GM23248 (cell line): ENCODE measurements at regions not wholly inside any gene's neighbourhood (a gene's known extent, or its start where the extent isn't known, plus 50 kb on each side); places are given as distances from the start of the nearest gene placed in this dataset.

Source experiments
- DNase-seq: peaks from one replicate; pipeline ENCODE4 v3.0.0-alpha.2; 2015
- H2AFZ ChIP-seq: fragments of 200-600 bp; sonication (generic); 2 replicates; pipeline ENCODE4 v1.6.1; 2016; ENCODE audit warnings: antibody characterized with exemption
- H3F3A ChIP-seq: fragments of 200-600 bp; sonication (generic); 2 replicates; pipeline ENCODE4 v1.6.1; 2016; ENCODE audit warnings: mild to moderate bottlenecking, antibody characterized with exemption, mixed run types; ENCODE audit not compliant: insufficient read depth
- H3K27ac ChIP-seq: fragments of 200-600 bp; sonication (generic); 2 replicates; pipeline ENCODE4 v1.5.1; 2016; ENCODE audit warnings: mild to moderate bottlenecking
- H3K27me3 ChIP-seq: fragments of 200-600 bp; sonication (generic); replicated peaks from 2 replicates; pipeline ENCODE4 v1.6.1; 2016; ENCODE audit warnings: mild to moderate bottlenecking; ENCODE audit not compliant: insufficient read depth
- H3K36me3 ChIP-seq: fragments of 200-600 bp; sonication (generic); 2 replicates; pipeline ENCODE4 v1.6.1; 2016; ENCODE audit warnings: low read depth, mild to moderate bottlenecking
- H3K4me1 ChIP-seq: fragments of 200-600 bp; sonication (generic); 2 replicates; pipeline ENCODE4 v1.6.1; 2016; ENCODE audit warnings: mild to moderate bottlenecking; ENCODE audit not compliant: insufficient read depth
- H3K4me2 ChIP-seq: fragments of 200-600 bp; sonication (generic); one replicate; pipeline ENCODE4 v1.6.1; 2016; ENCODE audit warnings: mild to moderate bottlenecking; ENCODE audit not compliant: unreplicated experiment
- H3K4me3 ChIP-seq: fragments of 200-600 bp; sonication (generic); 2 replicates; pipeline ENCODE4 v1.5.1; 2016; ENCODE audit warnings: mild to moderate bottlenecking
- H3K79me2 ChIP-seq: fragments of 200-600 bp; sonication (generic); 2 replicates; pipeline ENCODE4 v1.6.1; 2016; ENCODE audit warnings: mild to moderate bottlenecking; ENCODE audit not compliant: insufficient read depth
- H3K9ac ChIP-seq: fragments of 200-600 bp; sonication (generic); 2 replicates; pipeline ENCODE4 v1.6.1; 2016; ENCODE audit warnings: mild to moderate bottlenecking
- H3K9me2 ChIP-seq: fragments of 200-600 bp; sonication (generic); 2 replicates; pipeline ENCODE4 v1.6.1; 2016; ENCODE audit warnings: mixed run types, mild to moderate bottlenecking, moderate library complexity; ENCODE audit not compliant: insufficient read depth
- H3K9me3 ChIP-seq: fragments of 200-600 bp; sonication (generic); one replicate; pipeline ENCODE4 v1.6.1; 2017; ENCODE audit warnings: low read depth
- H4K20me1 ChIP-seq: fragments of 200-600 bp; sonication (generic); 2 replicates; pipeline ENCODE4 v1.6.0; 2016; ENCODE audit not compliant: insufficient read depth
- EZH2 ChIP-seq: fragments of 200-600 bp; sonication (generic); IDR thresholded peaks from 2 replicates; pipeline ENCODE4 v1.6.1; 2018; ENCODE audit warnings: antibody characterized with exemption, mild to moderate bottlenecking; ENCODE audit not compliant: insufficient read depth, poor library complexity, severe bottlenecking
- EZH2phosphoT487 ChIP-seq: fragments of 200-600 bp; sonication (generic); IDR thresholded peaks from 2 replicates; pipeline ENCODE4 v1.6.1; 2018; ENCODE audit warnings: antibody characterized with exemption, moderate library complexity, mild to moderate bottlenecking, low read depth; ENCODE audit not compliant: insufficient read depth
- WGBS, 2 experiments: methylation state at CpG; one replicate each; pipeline ENCODE4 v1.1.6; 2015 to 2017; ENCODE audit warnings: low lambda C conversion rate in 2 of 2, low coverage in 1 of 2; ENCODE audit errors: missing lambda C conversion rate in 2 of 2; 5-methylcytosine and 5-hydroxymethylcytosine counted together
- in situ Hi-C: fragments of 300-500 bp; cut with MboI; formaldehyde crosslinking; loops from 2 replicates; pipeline ENCODE4 v1.15.0; 2020

GRCh38 chr11:88043149-88043548 is 132.1 kb downstream of the RAB38 start:
- no peak for DNase-seq
- Histone ChIP-seq H3K4me1 (no peaks in the 10 kb centered on the region), H4K20me1 (no peaks in the 10 kb centered on the region), H3K9ac (no peak overlapping the region), H3K27me3 (peaks cover 20% of the 10 kb centered on the region), H3K27ac (no peak overlapping the region), H3K4me3 (no peak overlapping the region), H3F3A (no peaks in the 10 kb centered on the region), H3K9me2 (no peaks in the 10 kb centered on the region), H3K79me2 (no peaks in the 10 kb centered on the region), H3K4me2 (no peak overlapping the region), H2AFZ (no peak overlapping the region), H3K9me3 (peaks cover 5% of the 10 kb centered on the region), H3K36me3 (no peaks in the 10 kb centered on the region)
- in situ Hi-C loops, result no loop called here
- TF ChIP-seq EZH2phosphoT487, result no peak
- TF ChIP-seq EZH2, result no peak
- WGBS, 2 experiments, result 26 to 49% methylated on average over 3 of the region's 3 CpGs

- H3K9me2 ChIP-seq, result no peaks in the 10 kb centered on the region
- no peak overlapping the region for H2AFZ ChIP-seq
- peaks cover 5% of the 10 kb centered on the region for H3K9me3 ChIP-seq
- no peak overlapping the region for H3K4me2 ChIP-seq
- no peaks in the 10 kb centered on the region for H3F3A ChIP-seq
- DNase-seq, result no peak
- H3K9ac ChIP-seq, result no peak overlapping the region
- peaks cover 22% of the 10 kb centered on the region for H3K27me3 ChIP-seq
- no peaks in the 10 kb centered on the region for H3K4me1 ChIP-seq
- no peak overlapping the region for H3K4me3 ChIP-seq
- WGBS, 2 experiments, result 50 to 57% methylated on average over 1 of the region's 1 CpG
- in situ Hi-C loops, result no loop called here
- no peaks in the 10 kb centered on the region for H3K36me3 ChIP-seq
- TF ChIP-seq EZH2phosphoT487, result no peak
- TF ChIP-seq EZH2, result no peak
- H3K27ac ChIP-seq, result no peak overlapping the region
- no peaks in the 10 kb centered on the region for H3K79me2 ChIP-seq
- no peaks in the 10 kb centered on the region for H4K20me1 ChIP-seq
Measured at GRCh38 chr11:88042647-88043046, 132.6 kb downstream of the RAB38 start.

GRCh38 chr11:88042238-88042637 is 133.0 kb downstream of the RAB38 start:
- no peaks in the 10 kb centered on the region for H3K4me1 ChIP-seq
- no peak overlapping the region for H3K27ac ChIP-seq
- no peaks in the 10 kb centered on the region for H3K36me3 ChIP-seq
- H3K79me2 ChIP-seq, result no peaks in the 10 kb centered on the region
- peaks cover 5% of the 10 kb centered on the region for H3K9me3 ChIP-seq
- no peaks in the 10 kb centered on the region for H3F3A ChIP-seq
- H3K9me2 ChIP-seq, result no peaks in the 10 kb centered on the region
- H3K27me3 ChIP-seq, result peaks cover 22% of the 10 kb centered on the region
- no peak overlapping the region for H2AFZ ChIP-seq
- no peak overlapping the region for H3K9ac ChIP-seq
- H3K4me2 ChIP-seq, result no peak overlapping the region
- no peak for DNase-seq
- TF ChIP-seq EZH2phosphoT487 (no peak), EZH2 (no peak)
- 88 to 94% methylated on average over 2 of the region's 2 CpGs for WGBS, 2 experiments
- no peaks in the 10 kb centered on the region for H4K20me1 ChIP-seq
- H3K4me3 ChIP-seq, result no peak overlapping the region
- in situ Hi-C loops, result no loop called here

- H3K4me3 ChIP-seq, result no peak overlapping the region
- no peaks in the 10 kb centered on the region for H3K79me2 ChIP-seq
- H4K20me1 ChIP-seq, result no peaks in the 10 kb centered on the region
- H3K9me2 ChIP-seq, result no peaks in the 10 kb centered on the region
- WGBS, 2 experiments, result 83 to 87% methylated on average over 2 of the region's 2 CpGs
- no peak overlapping the region for H3K9ac ChIP-seq
- in situ Hi-C loops, result no loop called here
- no peaks in the 10 kb centered on the region for H3K36me3 ChIP-seq
- no peaks in the 10 kb centered on the region for H3F3A ChIP-seq
- H3K27ac ChIP-seq, result no peak overlapping the region
- no peaks in the 10 kb centered on the region for H3K4me1 ChIP-seq
- no peak overlapping the region for H2AFZ ChIP-seq
- peaks cover 22% of the 10 kb centered on the region for H3K27me3 ChIP-seq
- no peak for TF ChIP-seq EZH2phosphoT487
- no peak for TF ChIP-seq EZH2
- peaks cover 5% of the 10 kb centered on the region for H3K9me3 ChIP-seq
- H3K4me2 ChIP-seq, result no peak overlapping the region
- DNase-seq, result no peak
Measured at GRCh38 chr11:88041679-88042078, 133.6 kb downstream of the RAB38 start.

- no peak for DNase-seq
- no peak overlapping the region for H3K9ac ChIP-seq
- H3K9me2 ChIP-seq, result no peaks in the 10 kb centered on the region
- in situ Hi-C loops, result no loop called here
- no peak overlapping the region for H3K4me3 ChIP-seq
- H3K9me3 ChIP-seq, result peaks cover 5% of the 10 kb centered on the region
- no peaks in the 10 kb centered on the region for H3K36me3 ChIP-seq
- 38 to 57% methylated on average over 1 of the region's 1 CpG for WGBS, 2 experiments
- H3F3A ChIP-seq, result no peaks in the 10 kb centered on the region
- H2AFZ ChIP-seq, result no peak overlapping the region
- peaks cover 22% of the 10 kb centered on the region for H3K27me3 ChIP-seq
- H3K79me2 ChIP-seq, result no peaks in the 10 kb centered on the region
- no peak for TF ChIP-seq EZH2
- no peak for TF ChIP-seq EZH2phosphoT487
- no peak overlapping the region for H3K4me2 ChIP-seq
- no peaks in the 10 kb centered on the region for H3K4me1 ChIP-seq
- H3K27ac ChIP-seq, result no peak overlapping the region
- H4K20me1 ChIP-seq, result no peaks in the 10 kb centered on the region
Measured at GRCh38 chr11:88040148-88040496, 135.1 kb downstream of the RAB38 start.
